ENCODE measurements at regions not wholly inside any gene's neighbourhood (a gene's known extent, or its start where the extent isn't known, plus 50 kb on each side); places are given as distances from the start of the nearest gene placed in this dataset.

- TF ChIP-seq CTCF (IDR thresholded peaks at IDR 0.05) (no peak), POLR2A (IDR thresholded peaks at IDR 0.05) (no peak)
These were observed 186.2 kb downstream of the CYLD start for GRCh38 chr16:50928065-50928464.

All from heart left ventricle (tissue), 13 donors.